Thymus (tissue), 11 donors: ENCODE measurements at regions not wholly inside any gene's neighbourhood (a gene's known extent, or its start where the extent isn't known, plus 50 kb on each side); places are given as distances from the start of the nearest gene placed in this dataset.
"Not testable (repeated sequence)": the region's sequence is repeated elsewhere in the genome, so short reads cannot be mapped to it uniquely, and the experiment has no call there.

Experiments used
- DNase-seq, 9 donors: peaks; one replicate each; pipeline ENCODE4 v3.0.0-alpha.2; 2013; ENCODE audit warnings: low spot score in 9 of 9, low read depth in 6 of 9, missing footprints in 1 of 9
- H3K27ac ChIP-seq, 2 donors: one replicate each; pipeline ENCODE4 v1.5.1; 2013; ENCODE audit warnings: control low read depth in 1 of 2, low read depth in 1 of 2, low read length in 1 of 2, mild to moderate bottlenecking in 1 of 2, moderate library complexity in 1 of 2
- H3K27me3 ChIP-seq, 2 donors: one replicate each; pipeline ENCODE4 v1.5.1; 2013; ENCODE audit warnings: low read length in 1 of 2; ENCODE audit not compliant: control insufficient read depth in 2 of 2, insufficient read depth in 1 of 2
- H3K36me3 ChIP-seq, 2 donors: one replicate each; pipeline ENCODE4 v1.5.1; 2013; ENCODE audit warnings: low read length in 1 of 2, mild to moderate bottlenecking in 1 of 2, moderate library complexity in 1 of 2; ENCODE audit not compliant: control insufficient read depth in 2 of 2, insufficient read depth in 2 of 2
- H3K4me1 ChIP-seq, 2 donors: one replicate each; pipeline ENCODE4 v1.5.1; 2013; ENCODE audit warnings: low read length in 2 of 2; ENCODE audit not compliant: control insufficient read depth in 2 of 2, insufficient read depth in 2 of 2
- H3K4me3 ChIP-seq, 2 donors: one replicate each; pipeline ENCODE4 v1.5.1; 2013; ENCODE audit warnings: low read length in 2 of 2, control low read depth in 1 of 2, mild to moderate bottlenecking in 1 of 2
- H3K9me3 ChIP-seq, 2 donors: one replicate each; pipeline ENCODE4 v1.5.1; 2013; ENCODE audit warnings: low read length in 1 of 2, mild to moderate bottlenecking in 1 of 2; ENCODE audit not compliant: control insufficient read depth in 2 of 2, insufficient read depth in 1 of 2
- WGBS: extraction: QIAGEN DNeasy Blood & Tissue Kit; methylation state at CpG from one replicate; pipeline ENCODE4 v1.1.7; 2013; 5-methylcytosine and 5-hydroxymethylcytosine counted together
- donor health status: healthy.

- Histone ChIP-seq H3K4me1 (peaks cover 0 to 4% of the 10 kb centered on the region in 2 donors), H3K4me3 (no peak overlapping the region), H3K36me3 (no peaks in the 10 kb centered on the region), H3K27me3 (no peaks in the 10 kb centered on the region), H3K27ac (no peak overlapping the region), H3K9me3 (peaks cover 0 to 2% of the 10 kb centered on the region in 2 donors)
- no peak for DNase-seq
- WGBS, result 96% methylated on average over 38 of the region's 38 CpGs
Observed at GRCh38 chr1:185648858-185649589, 85.2 kb upstream of the HMCN1 start.

- H3K36me3 ChIP-seq, H3K9me3 ChIP-seq, H3K27ac ChIP-seq, H3K27me3 ChIP-seq, H3K4me1 ChIP-seq, H3K4me3 ChIP-seq: not testable (repeated sequence)
- DNase-seq, result peak in 1 of 9 donors; percentile 43
- 76% methylated on average over 12 of the region's 12 CpGs for WGBS
Observed at GRCh38 chr1:185647597-185648267, 86.5 kb upstream of the HMCN1 start.

DNA sequence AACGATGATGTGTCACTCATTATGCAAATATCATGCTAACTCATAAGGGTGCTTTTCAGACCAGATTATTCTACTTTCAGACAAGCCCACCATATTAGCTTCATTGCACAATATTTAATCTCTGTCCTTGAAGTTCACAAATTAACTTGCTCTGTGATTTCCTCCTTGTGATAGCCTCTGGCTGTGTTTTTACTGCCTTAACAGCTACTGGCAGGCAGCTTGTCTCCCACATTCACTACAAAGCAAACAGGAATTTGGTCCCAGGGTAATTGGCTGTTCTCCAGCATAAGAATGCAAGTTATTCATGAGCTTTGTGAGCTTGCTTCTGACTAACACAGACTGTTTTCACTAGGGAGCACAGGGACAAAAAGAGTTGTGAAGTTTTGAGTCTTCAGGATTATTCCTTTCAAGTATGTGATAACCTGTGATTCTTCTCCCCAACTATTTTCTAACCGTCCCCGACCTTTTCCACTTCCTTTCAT lies 87.9 kb upstream of the HMCN1 start:
- DNase-seq, result no peak
- Histone ChIP-seq H3K4me1 (peaks cover 0 to 4% of the 10 kb centered on the region in 2 donors), H3K27me3 (no peaks in the 10 kb centered on the region), H3K36me3 (no peaks in the 10 kb centered on the region), H3K9me3 (peaks cover 0 to 2% of the 10 kb centered on the region in 2 donors), H3K4me3 (no peak overlapping the region), H3K27ac (no peak overlapping the region)
- 47% methylated on average over 3 of the region's 3 CpGs for WGBS

GRCh38 chr1:185645686-185646085 lies 88.5 kb upstream of the HMCN1 start:
- 99% methylated on average over 1 of the region's 1 CpG for WGBS
- H3K36me3 ChIP-seq, result no peaks in the 10 kb centered on the region
- peaks cover 0 to 4% of the 10 kb centered on the region in 2 donors for H3K4me1 ChIP-seq
- DNase-seq, result no peak
- no peak overlapping the region for H3K27ac ChIP-seq
- no peaks in the 10 kb centered on the region for H3K27me3 ChIP-seq
- H3K9me3 ChIP-seq, result peaks cover 0 to 2% of the 10 kb centered on the region in 2 donors
- no peak overlapping the region for H3K4me3 ChIP-seq

GRCh38 chr1:185645162-185645640 lies 89.0 kb upstream of the HMCN1 start:
- Histone ChIP-seq H3K36me3 (no peaks in the 10 kb centered on the region), H3K4me1 (peaks cover 0 to 4% of the 10 kb centered on the region in 2 donors), H3K27ac (no peak overlapping the region), H3K9me3 (peaks cover 0 to 2% of the 10 kb centered on the region in 2 donors), H3K4me3 (no peak overlapping the region), H3K27me3 (no peaks in the 10 kb centered on the region)
- 97% methylated on average over 2 of the region's 2 CpGs for WGBS
- DNase-seq, result no peak

DNA sequence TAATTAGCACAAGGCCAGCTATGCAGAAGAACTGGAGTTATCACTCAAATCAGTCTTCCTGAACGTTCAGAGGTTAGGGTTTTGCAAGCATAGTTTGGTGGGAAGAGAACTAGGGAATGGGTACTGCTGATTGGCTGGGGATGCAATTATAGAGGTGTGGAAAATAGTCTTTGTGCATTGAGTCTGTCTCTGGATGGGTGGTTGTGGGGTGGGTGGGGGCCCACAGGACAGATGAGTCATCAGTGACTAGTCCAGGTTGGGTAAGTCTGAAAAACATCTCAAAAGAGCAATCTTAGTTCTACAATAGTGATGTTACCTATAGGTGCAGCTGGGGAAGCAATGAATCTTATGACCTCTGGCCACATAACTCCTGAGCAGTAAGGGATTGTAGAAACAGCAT lies 89.7 kb upstream of the HMCN1 start:
- peaks cover 0 to 4% of the 10 kb centered on the region in 2 donors for H3K4me1 ChIP-seq
- peaks cover 0 to 2% of the 10 kb centered on the region in 2 donors for H3K9me3 ChIP-seq
- no peaks in the 10 kb centered on the region for H3K27me3 ChIP-seq
- WGBS, result 93% methylated on average over 1 of the region's 1 CpG
- no peak for DNase-seq
- no peaks in the 10 kb centered on the region for H3K36me3 ChIP-seq
- no peak overlapping the region for H3K4me3 ChIP-seq
- no peak overlapping the region for H3K27ac ChIP-seq

GRCh38 chr1:185636848-185637247 lies 97.3 kb upstream of the HMCN1 start:
- no peak overlapping the region for H3K27ac ChIP-seq
- H3K4me1 ChIP-seq, result no peaks in the 10 kb centered on the region
- H3K4me3 ChIP-seq, result no peak overlapping the region
- no peaks in the 10 kb centered on the region for H3K27me3 ChIP-seq
- no peaks in the 10 kb centered on the region for H3K36me3 ChIP-seq
- DNase-seq, result peak in 1 of 9 donors; percentile 41
- H3K9me3 ChIP-seq, result no peaks in the 10 kb centered on the region

GRCh38 chr1:185634704-185635103 lies 99.5 kb upstream of the HMCN1 start:
- Histone ChIP-seq H3K4me1 (no peaks in the 10 kb centered on the region), H3K27me3 (no peaks in the 10 kb centered on the region), H3K36me3 (no peaks in the 10 kb centered on the region), H3K4me3 (no peak overlapping the region), H3K9me3 (no peaks in the 10 kb centered on the region), H3K27ac (no peak overlapping the region)
- WGBS, result 97% methylated on average over 4 of the region's 4 CpGs
- no peak for DNase-seq

- Histone ChIP-seq H3K4me1 (no peaks in the 10 kb centered on the region), H3K27ac (no peak overlapping the region), H3K4me3 (no peak overlapping the region), H3K9me3 (no peaks in the 10 kb centered on the region), H3K36me3 (no peaks in the 10 kb centered on the region), H3K27me3 (no peaks in the 10 kb centered on the region)
- no peak for DNase-seq
- 95% methylated on average over 4 of the region's 4 CpGs for WGBS
Observed at GRCh38 chr1:185632659-185633423, 101.3 kb upstream of the HMCN1 start.
